Left lung (tissue), 4 donors: ENCODE measurements at regions not wholly inside any gene's neighbourhood (a gene's known extent, or its start where the extent isn't known, plus 50 kb on each side); places are given as distances from the start of the nearest gene placed in this dataset.

Experiments used
- ATAC-seq: fragments of 200-7000 bp; cut with Tn5 transposase; one replicate; pipeline ENCODE4 v1.9.1; 2020; ENCODE audit warnings: moderate library complexity
- DNase-seq, 4 donors: peaks; one replicate each; pipeline ENCODE4 v3.0.0-alpha.2; 2013 to 2020
- H3K27ac ChIP-seq, 2 donors: fragments of 200-600 bp; sonication (generic) in 1 of 2; one replicate each; pipeline versions ENCODE4 v1.5.0 to v1.8.0; 2020 to 2021
- H3K27me3 ChIP-seq, 2 donors: fragments of 200-600 bp; sonication (generic) in 1 of 2; one replicate each; pipeline versions ENCODE4 v1.5.0 to v1.8.0; 2020 to 2021
- H3K36me3 ChIP-seq, 2 donors: fragments of 200-600 bp; sonication (generic) in 1 of 2; one replicate each; pipeline versions ENCODE4 v1.5.0 to v1.8.0; 2020 to 2021
- H3K4me1 ChIP-seq, 2 donors: fragments of 200-600 bp; one replicate each; pipeline ENCODE4 v1.8.0; 2021
- H3K4me3 ChIP-seq, 2 donors: fragments of 200-600 bp; sonication (generic) in 1 of 2; one replicate each; pipeline versions ENCODE4 v1.5.0 to v1.8.0; 2020 to 2021; ENCODE audit warnings: mild to moderate bottlenecking in 1 of 2
- H3K9me3 ChIP-seq, 2 donors: fragments of 200-600 bp; sonication (generic) in 1 of 2; one replicate each; pipeline versions ENCODE4 v1.5.0 to v1.8.0; 2020 to 2021
- CTCF ChIP-seq, 2 donors: fragments of 200-600 bp; sonication (generic) in 1 of 2; IDR thresholded peaks; one replicate each; pipeline versions ENCODE4 v1.5.0 to v1.8.0; 2021; ENCODE audit warnings: antibody characterized with exemption in 2 of 2
- intact Hi-C, 2 donors: fragments of 100-400 bp; cut with DNase I; formaldehyde crosslinking; loops; one replicate each; pipeline versions ENCODE4 v1.11.2 to v1.14.2; 2022
- donor health status: DM: no; HTN: yes; CAD: no.
- donor health status: DM: no; HTN: no; CAD: no.

DNA sequence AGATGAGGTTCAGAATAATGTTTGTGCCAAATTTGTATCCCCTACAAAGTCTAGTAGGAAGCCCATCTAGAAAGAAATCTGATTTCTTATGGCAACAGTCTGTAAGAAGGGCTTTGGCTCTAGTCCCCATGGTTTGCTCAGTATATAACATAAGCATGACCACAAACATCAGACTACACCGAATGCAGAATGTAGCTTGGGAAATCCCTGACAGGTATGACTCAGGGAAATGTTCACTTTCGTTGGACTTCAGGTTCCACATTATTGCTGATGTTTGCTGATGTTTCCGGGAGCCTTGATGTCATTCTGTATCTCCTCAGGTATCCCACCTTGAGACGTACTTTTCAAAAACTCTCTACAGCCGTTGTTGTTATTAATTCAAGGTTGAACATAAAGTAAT lies 304.4 kb upstream of the TGFBR2 start:
- intact Hi-C loops: no loop called here
- no peak overlapping the region for H3K4me3 ChIP-seq
- TF ChIP-seq CTCF (IDR thresholded peaks at IDR 0.05): no peak
- ATAC-seq: no peak
- no peaks in the 10 kb centered on the region for H3K36me3 ChIP-seq
- no peaks in the 10 kb centered on the region for H3K27me3 ChIP-seq
- H3K27ac ChIP-seq: no peak overlapping the region
- no peaks in the 10 kb centered on the region for H3K4me1 ChIP-seq
- no peak for DNase-seq
- peaks cover 0 to 3% of the 10 kb centered on the region in 2 donors for H3K9me3 ChIP-seq

DNA sequence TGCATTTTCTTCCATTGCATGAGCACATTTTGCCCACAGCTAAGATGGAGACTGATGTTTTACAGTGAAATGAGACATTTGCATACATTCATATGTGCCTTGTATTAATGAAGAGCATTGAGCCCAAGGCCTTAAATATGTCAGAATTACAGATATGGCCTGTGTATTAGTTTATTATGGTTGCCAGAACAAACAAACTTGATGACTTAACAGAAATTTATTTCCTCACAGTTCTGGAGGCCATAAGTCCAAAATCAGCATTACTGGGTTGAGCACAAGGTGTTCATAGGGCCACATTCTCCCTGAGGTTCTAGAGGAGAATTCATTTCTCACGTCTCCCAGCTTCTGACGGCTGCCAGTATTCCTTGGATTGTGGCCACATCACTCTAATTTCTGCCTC lies 302.6 kb upstream of the TGFBR2 start:
- DNase-seq: no peak
- intact Hi-C loops: no loop called here
- TF ChIP-seq CTCF (IDR thresholded peaks at IDR 0.05): no peak

DNA sequence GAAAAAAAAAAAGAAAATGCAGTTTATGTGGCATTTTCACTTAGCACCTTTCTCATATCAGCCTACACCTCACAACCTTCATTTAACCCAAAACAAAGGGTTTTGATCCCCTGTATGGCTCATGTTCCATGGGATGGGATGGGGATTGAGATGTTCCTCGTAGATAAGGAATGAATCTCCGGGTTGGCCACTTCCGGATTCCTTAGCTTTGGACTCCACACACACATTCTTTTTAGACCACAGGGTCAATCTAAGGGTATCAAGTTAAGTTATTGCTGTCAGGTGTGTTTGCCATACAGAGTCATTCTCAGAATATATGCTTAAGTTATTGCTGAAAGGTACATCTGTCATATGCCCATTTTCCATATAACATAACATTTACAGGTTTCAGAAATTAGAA lies 301.4 kb upstream of the TGFBR2 start:
- intact Hi-C loops: no loop called here
- Histone ChIP-seq H3K36me3 (no peaks in the 10 kb centered on the region), H3K27ac (no peak overlapping the region), H3K4me1 (no peaks in the 10 kb centered on the region), H3K9me3 (peaks cover 0 to 3% of the 10 kb centered on the region in 2 donors), H3K4me3 (no peak overlapping the region), H3K27me3 (no peaks in the 10 kb centered on the region)
- ATAC-seq: no peak
- no peak for TF ChIP-seq CTCF (IDR thresholded peaks at IDR 0.05)
- no peak for DNase-seq

More for the DNA sequence above, 302.6 kb upstream of the TGFBR2 start:
- no peaks in the 10 kb centered on the region for H3K27me3 ChIP-seq
- ATAC-seq: no peak
- no peaks in the 10 kb centered on the region for H3K4me1 ChIP-seq
- H3K27ac ChIP-seq: no peak overlapping the region
- H3K4me3 ChIP-seq: no peak overlapping the region
- H3K36me3 ChIP-seq: no peaks in the 10 kb centered on the region
- peaks cover 0 to 3% of the 10 kb centered on the region in 2 donors for H3K9me3 ChIP-seq

DNA sequence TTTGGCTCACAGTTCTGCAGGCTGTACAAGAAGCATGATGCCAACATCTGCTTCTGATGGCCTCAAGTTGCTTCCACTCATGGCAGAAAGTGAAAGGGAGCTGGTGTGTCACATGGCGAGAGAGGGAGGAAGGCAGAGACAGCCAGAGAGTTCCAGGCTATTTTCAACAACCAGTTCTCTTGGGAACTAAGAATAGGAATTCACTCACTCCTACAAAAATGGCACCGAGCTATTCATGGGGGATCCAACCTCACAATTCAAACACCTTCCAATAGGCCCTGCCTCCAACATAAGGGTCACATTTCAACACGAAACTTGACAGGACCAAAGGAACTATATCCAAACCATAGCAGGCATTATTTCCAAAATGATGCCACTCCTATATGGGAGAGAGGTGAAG lies 299.5 kb upstream of the TGFBR2 start:
- Histone ChIP-seq H3K4me3 (no peak overlapping the region), H3K27me3 (no peaks in the 10 kb centered on the region), H3K4me1 (no peaks in the 10 kb centered on the region), H3K27ac (no peak overlapping the region), H3K9me3 (peaks cover 0 to 3% of the 10 kb centered on the region in 2 donors), H3K36me3 (no peaks in the 10 kb centered on the region)
- ATAC-seq (no peak), DNase-seq (no peak)
- intact Hi-C loops: no loop called here
- no peak for TF ChIP-seq CTCF (IDR thresholded peaks at IDR 0.05)

DNA sequence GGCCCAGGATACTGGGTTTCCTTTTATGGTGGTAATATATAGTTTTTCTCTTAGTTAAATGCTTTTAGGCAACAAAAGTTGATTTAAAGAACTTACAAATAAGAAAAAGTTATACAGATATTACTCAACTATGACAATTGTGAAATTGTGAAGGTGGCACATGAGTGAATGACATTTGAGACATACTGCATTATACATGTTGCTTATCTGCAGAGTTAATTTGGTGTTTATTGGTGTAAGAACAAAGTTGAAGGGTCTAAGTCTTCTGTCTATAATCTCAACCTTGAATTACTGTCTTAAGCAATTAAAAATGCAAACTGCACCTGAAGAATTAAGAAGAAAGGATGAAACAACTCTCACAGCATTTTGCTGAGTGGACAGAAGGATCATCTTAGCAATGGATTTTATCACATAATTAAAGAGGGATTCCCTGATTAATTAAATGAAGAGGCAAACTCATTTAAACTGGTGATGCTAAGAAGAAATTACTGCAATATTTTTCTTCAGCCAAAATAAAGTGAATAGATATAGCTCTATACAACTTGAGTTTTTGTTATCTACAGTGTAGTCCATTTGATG lies 298.9 kb upstream of the TGFBR2 start:
- TF ChIP-seq CTCF (IDR thresholded peaks at IDR 0.05): no peak
- no peak overlapping the region for H3K27ac ChIP-seq
- intact Hi-C loops: no loop called here
- H3K9me3 ChIP-seq: peaks cover 0 to 3% of the 10 kb centered on the region in 2 donors
- no peak for ATAC-seq
- no peaks in the 10 kb centered on the region for H3K27me3 ChIP-seq
- H3K4me1 ChIP-seq: no peaks in the 10 kb centered on the region
- DNase-seq: no peak
- no peak overlapping the region for H3K4me3 ChIP-seq
- H3K36me3 ChIP-seq: no peaks in the 10 kb centered on the region
